HepG2 (cell line): ENCODE measurements at regions not wholly inside any gene's neighbourhood (a gene's known extent, or its start where the extent isn't known, plus 50 kb on each side); places are given as distances from the start of the nearest gene placed in this dataset.

Experiments
- ATAC-seq: fragments of 200-7000 bp; cut with Tn5 transposase; 3 replicates; pipeline ENCODE4 v1.9.1; 2020; ENCODE audit warnings: mild to moderate bottlenecking, moderate library complexity
- BruUV-seq: library from RNA; stranded (reverse); fragments of 400-500 nt; replicated peaks from 2 replicates; lab custom pipeline; 2021; lab: Mats Ljungman, UMichigan
- CTCF ChIA-PET: fragments of 300-600 bp; formaldehyde crosslinking; extraction: SDS; loops from one replicate; lab custom pipeline; 2021; ENCODE audit warnings: low total read pairs, inconsistent platforms, low intra/inter-chr PET ratio; lab: Yijun Ruan, JAX
- POLR2A ChIA-PET: fragments of 350-600 bp; sonication (Branson Sonifier 250); formaldehyde crosslinking; loops from one replicate; lab custom pipeline; 2020; ENCODE audit warnings: antibody characterized with exemption, inconsistent platforms; lab: Yijun Ruan, JAX
- DNase-seq: peaks from one replicate; pipeline ENCODE4 v3.0.0-alpha.2; 2015; ENCODE audit warnings: low spot score
- FAIRE-seq: peaks from 3 replicates; lab custom pipeline; 2011; peaks lifted over from hg19 to GRCh38; lab: Jason Lieb, UNC
- H2AFZ ChIP-seq: one replicate; pipeline ENCODE4 v1.6.1; 2011; ENCODE audit warnings: low read length, inconsistent platforms
- H3K27ac ChIP-seq: fragments of 300-600 bp; 3 replicates; pipeline ENCODE4 v1.8.0; 2011; ENCODE audit warnings: mixed run types, mild to moderate bottlenecking, mixed read lengths, low read length, inconsistent platforms; ENCODE audit not compliant: insufficient read depth; ENCODE audit errors: extremely low read length
- H3K27me3 ChIP-seq, 2 experiments: fragments of 200-600 bp in 1 of 2; 2 replicates in 1 of 2; 3 replicates in 1 of 2; pipeline versions ENCODE4 v1.6.0 to v1.8.0; 2011; ENCODE audit warnings: low read length in 2 of 2, mild to moderate bottlenecking in 2 of 2, moderate library complexity in 2 of 2, inconsistent platforms in 1 of 2; ENCODE audit not compliant: insufficient read depth in 2 of 2, control insufficient read depth in 1 of 2
- H3K36me3 ChIP-seq, 2 experiments: fragments of 200-600 bp in 1 of 2; replicated peaks in 1 of 2; 2 replicates in 1 of 2; 3 replicates in 1 of 2; pipeline versions ENCODE4 v1.5.1 to v1.8.0; 2011; ENCODE audit warnings: low read length in 2 of 2, inconsistent platforms in 1 of 2; ENCODE audit not compliant: insufficient read depth in 2 of 2, control insufficient read depth in 1 of 2
- H3K4me1 ChIP-seq: 2 replicates; pipeline ENCODE4 v1.5.1; 2012; ENCODE audit warnings: low read length, inconsistent platforms; ENCODE audit not compliant: insufficient read depth
- H3K4me2 ChIP-seq: 2 replicates; pipeline ENCODE4 v1.6.0; 2011; ENCODE audit warnings: low read depth, low read length, inconsistent platforms
- H3K4me3 ChIP-seq, 3 experiments: fragments of 200-600 bp in 1 of 3; sonication (generic), shearing (Covaris generic) in 1 of 3; replicated peaks in 1 of 3; 2 replicates each; pipeline ENCODE4 v1.5.1; 2011 to 2016; ENCODE audit warnings: low read length in 3 of 3, inconsistent platforms in 2 of 3, low read depth in 2 of 3, mild to moderate bottlenecking in 2 of 3, control low read depth in 1 of 3, mixed read lengths in 1 of 3; ENCODE audit not compliant: insufficient read depth in 1 of 3
- H3K79me2 ChIP-seq: one replicate; pipeline ENCODE4 v1.6.1; 2011; ENCODE audit warnings: low read length, inconsistent platforms; ENCODE audit not compliant: insufficient read depth
- H3K9ac ChIP-seq: 2 replicates; pipeline ENCODE4 v1.6.0; 2011; ENCODE audit warnings: mild to moderate bottlenecking, low read depth, low read length, inconsistent platforms; ENCODE audit not compliant: insufficient read depth
- H3K9me3 ChIP-seq: 2 replicates; pipeline ENCODE4 v1.5.1; 2012; ENCODE audit warnings: mild to moderate bottlenecking, low read length
- H4K20me1 ChIP-seq: 2 replicates; pipeline ENCODE4 v1.6.0; 2011; ENCODE audit warnings: inconsistent platforms, mild to moderate bottlenecking, low read length, moderate library complexity; ENCODE audit not compliant: insufficient read depth
- HMG20B ChIP-seq: conservative IDR thresholded peaks from 2 replicates; pipeline ENCODE4 v1.6.1; 2016; ENCODE audit warnings: missing genetic modification reagents, missing compliant biosample characterization
- HNRNPH1 ChIP-seq: fragments of 200-400 bp; formaldehyde crosslinking; optimal IDR thresholded peaks from 2 replicates; pipeline ENCODE3; 2017; ENCODE audit warnings: mild to moderate bottlenecking, low read depth, low read length
- MEIS1 ChIP-seq: sonication (generic); formaldehyde crosslinking; IDR thresholded peaks from 2 replicates; pipeline ENCODE4 v1.9.0; 2021; ENCODE audit warnings: mild to moderate bottlenecking, missing genetic modification reagents, moderate library complexity, borderline replicate concordance
- PHF8 ChIP-seq: sonication (generic); formaldehyde crosslinking; IDR thresholded peaks from 2 replicates; pipeline ENCODE4 v1.5.0; 2020; ENCODE audit warnings: missing genetic modification reagents
- RAD21 ChIP-seq: fragments of 450-650 bp; formaldehyde crosslinking; IDR thresholded peaks from 2 replicates; pipeline ENCODE4 v1.5.0; 2020; ENCODE audit warnings: mild to moderate bottlenecking
- ZFP36L2 ChIP-seq: sonication (generic); formaldehyde crosslinking; IDR thresholded peaks from 2 replicates; pipeline ENCODE4 v1.4.0; 2020; ENCODE audit warnings: missing genetic modification reagents
- ZNF160 ChIP-seq: sonication (generic); formaldehyde crosslinking; IDR thresholded peaks from 2 replicates; pipeline ENCODE4 v1.8.0; 2022; ENCODE audit warnings: mild to moderate bottlenecking, inconsistent platforms, missing genetic modification reagents
- ZNF17 ChIP-seq: sonication (generic); formaldehyde crosslinking; IDR thresholded peaks from 2 replicates; pipeline ENCODE4 v1.5.0; 2020; ENCODE audit warnings: mild to moderate bottlenecking, missing genetic modification reagents
- ZNF430 ChIP-seq: sonication (generic); formaldehyde crosslinking; IDR thresholded peaks from 2 replicates; pipeline ENCODE4 v1.9.0; 2021; ENCODE audit warnings: mild to moderate bottlenecking, missing genetic modification reagents
- ZNF451 ChIP-seq: sonication (generic); formaldehyde crosslinking; IDR thresholded peaks from 2 replicates; pipeline ENCODE4 v1.5.0; 2020; ENCODE audit warnings: mild to moderate bottlenecking, missing genetic modification reagents
- WGBS: methylation state at CpG from one replicate; pipeline ENCODE4 v1.1.6; 2017; ENCODE audit warnings: low lambda C conversion rate; 5-methylcytosine and 5-hydroxymethylcytosine counted together
- in situ Hi-C: cut with HindIII; loops from 2 replicates; pipeline ENCODE4 v1.10.0; 2017; ENCODE audit warnings: low pct_unique_long_range_greater_than_20kb; ENCODE audit not compliant: extremely low pct_ligation_motif_present
- intact Hi-C: fragments of 100-400 bp; cut with micrococcal nuclease; formaldehyde crosslinking; loops from one replicate; pipeline ENCODE4 v1.10.0; 2022; ENCODE audit not compliant: unreplicated experiment
- TF ChIP-seq, protein P1 (sequence below): sonication (generic); formaldehyde crosslinking; IDR thresholded peaks from 2 replicates; pipeline ENCODE4 v1.4.0; 2020; ENCODE audit warnings: mild to moderate bottlenecking, missing genetic modification reagents
- TF ChIP-seq, protein P2 (sequence below): sonication (generic); formaldehyde crosslinking; conservative IDR thresholded peaks from 2 replicates; pipeline ENCODE4 v1.4.0; 2020; ENCODE audit warnings: missing genetic modification reagents
- TF ChIP-seq, protein P3 (sequence below): sonication (generic); formaldehyde crosslinking; IDR thresholded peaks from 2 replicates; pipeline ENCODE4 v1.5.0; 2020; ENCODE audit warnings: mild to moderate bottlenecking, missing genetic modification reagents
- TF ChIP-seq, protein P4 (sequence below): fragments of 450-650 bp; IDR thresholded peaks from 2 replicates; pipeline ENCODE4 v1.6.1; 2017; ENCODE audit warnings: mild to moderate bottlenecking
- TF ChIP-seq, protein P5 (sequence below): sonication (generic); formaldehyde crosslinking; IDR thresholded peaks from 2 replicates; pipeline ENCODE4 v1.8.0; 2022; ENCODE audit warnings: mild to moderate bottlenecking, missing genetic modification reagents, moderate library complexity

DNA sequence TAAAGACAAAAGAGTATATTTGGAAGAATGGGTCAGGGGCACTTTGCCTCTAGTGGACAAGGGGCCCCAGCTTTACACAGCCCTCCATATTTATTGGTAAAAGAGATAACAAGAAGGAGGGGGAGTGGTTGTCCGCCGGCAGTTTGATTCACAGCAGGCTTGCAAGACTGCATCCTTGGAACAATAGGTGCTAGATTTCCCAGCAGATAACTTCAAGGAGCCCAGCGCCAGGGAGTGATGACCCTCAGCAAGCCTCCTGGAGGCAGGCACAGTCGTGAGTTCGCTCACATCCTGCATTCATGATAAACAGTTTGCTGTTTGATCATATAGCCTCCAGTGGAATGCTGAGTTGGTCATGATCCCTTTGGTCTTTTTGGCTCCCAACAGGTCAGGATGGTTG lies 67.8 kb upstream of the INCENP start:
- intact Hi-C loops (loop anchor here (2.0 to 10.0 kb wide), 4 partner anchors 51 to 157 kb away; no protein-coding TSS in a partner anchor), in situ Hi-C loops (loop anchor here (5.0 kb wide), 2 partner anchors 109 to 159 kb away; no protein-coding TSS in a partner anchor)
- no peaks in the 10 kb centered on the region for H3K79me2 ChIP-seq
- CTCF ChIA-PET = no interaction called here
- no peak for TF ChIP-seq PHF8 (CRISPR knock-in tag)
- no peak for TF ChIP-seq ZFP36L2 (CRISPR knock-in tag)
- TF ChIP-seq ZNF451 = no peak
- TF ChIP-seq ZNF160 (CRISPR knock-in tag) = no peak
- TF ChIP-seq, protein P1, sequence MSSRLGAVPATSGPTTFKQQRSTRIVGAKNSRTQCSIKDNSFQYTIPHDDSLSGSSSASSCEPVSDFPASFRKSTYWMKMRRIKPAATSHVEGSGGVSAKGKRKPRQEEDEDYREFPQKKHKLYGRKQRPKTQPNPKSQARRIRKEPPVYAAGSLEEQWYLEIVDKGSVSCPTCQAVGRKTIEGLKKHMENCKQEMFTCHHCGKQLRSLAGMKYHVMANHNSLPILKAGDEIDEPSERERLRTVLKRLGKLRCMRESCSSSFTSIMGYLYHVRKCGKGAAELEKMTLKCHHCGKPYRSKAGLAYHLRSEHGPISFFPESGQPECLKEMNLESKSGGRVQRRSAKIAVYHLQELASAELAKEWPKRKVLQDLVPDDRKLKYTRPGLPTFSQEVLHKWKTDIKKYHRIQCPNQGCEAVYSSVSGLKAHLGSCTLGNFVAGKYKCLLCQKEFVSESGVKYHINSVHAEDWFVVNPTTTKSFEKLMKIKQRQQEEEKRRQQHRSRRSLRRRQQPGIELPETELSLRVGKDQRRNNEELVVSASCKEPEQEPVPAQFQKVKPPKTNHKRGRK = no peak
- no peak for TF ChIP-seq MEIS1 (CRISPR knock-in tag)
- TF ChIP-seq RAD21 (CRISPR knock-in tag) = no peak
- TF ChIP-seq, protein P2, sequence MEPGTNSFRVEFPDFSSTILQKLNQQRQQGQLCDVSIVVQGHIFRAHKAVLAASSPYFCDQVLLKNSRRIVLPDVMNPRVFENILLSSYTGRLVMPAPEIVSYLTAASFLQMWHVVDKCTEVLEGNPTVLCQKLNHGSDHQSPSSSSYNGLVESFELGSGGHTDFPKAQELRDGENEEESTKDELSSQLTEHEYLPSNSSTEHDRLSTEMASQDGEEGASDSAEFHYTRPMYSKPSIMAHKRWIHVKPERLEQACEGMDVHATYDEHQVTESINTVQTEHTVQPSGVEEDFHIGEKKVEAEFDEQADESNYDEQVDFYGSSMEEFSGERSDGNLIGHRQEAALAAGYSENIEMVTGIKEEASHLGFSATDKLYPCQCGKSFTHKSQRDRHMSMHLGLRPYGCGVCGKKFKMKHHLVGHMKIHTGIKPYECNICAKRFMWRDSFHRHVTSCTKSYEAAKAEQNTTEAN (CRISPR knock-in tag) = no peak
- TF ChIP-seq, protein P3, sequence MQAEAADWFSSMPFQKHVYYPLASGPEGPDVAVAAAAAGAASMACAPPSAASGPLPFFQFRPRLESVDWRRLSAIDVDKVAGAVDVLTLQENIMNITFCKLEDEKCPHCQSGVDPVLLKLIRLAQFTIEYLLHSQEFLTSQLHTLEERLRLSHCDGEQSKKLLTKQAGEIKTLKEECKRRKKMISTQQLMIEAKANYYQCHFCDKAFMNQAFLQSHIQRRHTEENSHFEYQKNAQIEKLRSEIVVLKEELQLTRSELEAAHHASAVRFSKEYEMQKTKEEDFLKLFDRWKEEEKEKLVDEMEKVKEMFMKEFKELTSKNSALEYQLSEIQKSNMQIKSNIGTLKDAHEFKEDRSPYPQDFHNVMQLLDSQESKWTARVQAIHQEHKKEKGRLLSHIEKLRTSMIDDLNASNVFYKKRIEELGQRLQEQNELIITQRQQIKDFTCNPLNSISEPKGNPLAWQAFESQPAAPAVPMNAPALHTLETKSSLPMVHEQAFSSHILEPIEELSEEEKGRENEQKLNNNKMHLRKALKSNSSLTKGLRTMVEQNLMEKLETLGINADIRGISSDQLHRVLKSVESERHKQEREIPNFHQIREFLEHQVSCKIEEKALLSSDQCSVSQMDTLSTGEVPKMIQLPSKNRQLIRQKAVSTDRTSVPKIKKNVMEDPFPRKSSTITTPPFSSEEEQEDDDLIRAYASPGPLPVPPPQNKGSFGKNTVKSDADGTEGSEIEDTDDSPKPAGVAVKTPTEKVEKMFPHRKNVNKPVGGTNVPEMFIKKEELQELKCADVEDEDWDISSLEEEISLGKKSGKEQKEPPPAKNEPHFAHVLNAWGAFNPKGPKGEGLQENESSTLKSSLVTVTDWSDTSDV (CRISPR knock-in tag) = no peak
- TF ChIP-seq HNRNPH1 = no peak
- TF ChIP-seq HMG20B (CRISPR knock-in tag) = no peak
- TF ChIP-seq, protein P4, sequence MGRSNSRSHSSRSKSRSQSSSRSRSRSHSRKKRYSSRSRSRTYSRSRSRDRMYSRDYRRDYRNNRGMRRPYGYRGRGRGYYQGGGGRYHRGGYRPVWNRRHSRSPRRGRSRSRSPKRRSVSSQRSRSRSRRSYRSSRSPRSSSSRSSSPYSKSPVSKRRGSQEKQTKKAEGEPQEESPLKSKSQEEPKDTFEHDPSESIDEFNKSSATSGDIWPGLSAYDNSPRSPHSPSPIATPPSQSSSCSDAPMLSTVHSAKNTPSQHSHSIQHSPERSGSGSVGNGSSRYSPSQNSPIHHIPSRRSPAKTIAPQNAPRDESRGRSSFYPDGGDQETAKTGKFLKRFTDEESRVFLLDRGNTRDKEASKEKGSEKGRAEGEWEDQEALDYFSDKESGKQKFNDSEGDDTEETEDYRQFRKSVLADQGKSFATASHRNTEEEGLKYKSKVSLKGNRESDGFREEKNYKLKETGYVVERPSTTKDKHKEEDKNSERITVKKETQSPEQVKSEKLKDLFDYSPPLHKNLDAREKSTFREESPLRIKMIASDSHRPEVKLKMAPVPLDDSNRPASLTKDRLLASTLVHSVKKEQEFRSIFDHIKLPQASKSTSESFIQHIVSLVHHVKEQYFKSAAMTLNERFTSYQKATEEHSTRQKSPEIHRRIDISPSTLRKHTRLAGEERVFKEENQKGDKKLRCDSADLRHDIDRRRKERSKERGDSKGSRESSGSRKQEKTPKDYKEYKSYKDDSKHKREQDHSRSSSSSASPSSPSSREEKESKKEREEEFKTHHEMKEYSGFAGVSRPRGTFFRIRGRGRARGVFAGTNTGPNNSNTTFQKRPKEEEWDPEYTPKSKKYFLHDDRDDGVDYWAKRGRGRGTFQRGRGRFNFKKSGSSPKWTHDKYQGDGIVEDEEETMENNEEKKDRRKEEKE = no peak
- TF ChIP-seq, protein P5, sequence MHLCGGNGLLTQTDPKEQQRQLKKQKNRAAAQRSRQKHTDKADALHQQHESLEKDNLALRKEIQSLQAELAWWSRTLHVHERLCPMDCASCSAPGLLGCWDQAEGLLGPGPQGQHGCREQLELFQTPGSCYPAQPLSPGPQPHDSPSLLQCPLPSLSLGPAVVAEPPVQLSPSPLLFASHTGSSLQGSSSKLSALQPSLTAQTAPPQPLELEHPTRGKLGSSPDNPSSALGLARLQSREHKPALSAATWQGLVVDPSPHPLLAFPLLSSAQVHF (CRISPR knock-in tag) = no peak
- TF ChIP-seq ZNF17 (CRISPR knock-in tag) = no peak
- no peak for TF ChIP-seq ZNF430 (CRISPR knock-in tag)
- H3K27me3 ChIP-seq = peaks cover 0 to 3% of the 10 kb centered on the region in 2 experiments; a peak in 2 of 5 replicates
- DNase-seq (no peak), ATAC-seq (no peak), FAIRE-seq (no peak)
- H3K4me1 ChIP-seq = peaks cover 24% of the 10 kb centered on the region
- H3K27ac ChIP-seq = no peak overlapping the region
- H3K4me3 ChIP-seq = no peak overlapping the region
- POLR2A ChIA-PET = no interaction called here
- no peaks in the 10 kb centered on the region for H4K20me1 ChIP-seq
- 0% methylated on average over 3 of the region's 5 CpGs for WGBS
- H3K4me2 ChIP-seq = no peak overlapping the region
- no peaks in the 10 kb centered on the region for H3K36me3 ChIP-seq
- no peaks in the 10 kb centered on the region for H3K9me3 ChIP-seq
- no peak overlapping the region for H3K9ac ChIP-seq
- no TSS peak for BruUV-seq
- no peak overlapping the region for H2AFZ ChIP-seq
